Neural cell (in vitro differentiated cells): ENCODE measurements at regions not wholly inside any gene's neighbourhood (a gene's known extent, or its start where the extent isn't known, plus 50 kb on each side); places are given as distances from the start of the nearest gene placed in this dataset.

Experiments
- SMC3 ChIP-seq: fragments of 450-650 bp; conservative IDR thresholded peaks from 2 replicates; pipeline ENCODE4 v1.6.1; 2014; ENCODE audit warnings: antibody characterized with exemption, mild to moderate bottlenecking, moderate library complexity; ENCODE audit not compliant: poor library complexity
- TF ChIP-seq, protein P1 (sequence below): IDR thresholded peaks from 2 replicates; pipeline ENCODE4 v1.6.1; 2012; ENCODE audit warnings: borderline replicate concordance

DNA sequence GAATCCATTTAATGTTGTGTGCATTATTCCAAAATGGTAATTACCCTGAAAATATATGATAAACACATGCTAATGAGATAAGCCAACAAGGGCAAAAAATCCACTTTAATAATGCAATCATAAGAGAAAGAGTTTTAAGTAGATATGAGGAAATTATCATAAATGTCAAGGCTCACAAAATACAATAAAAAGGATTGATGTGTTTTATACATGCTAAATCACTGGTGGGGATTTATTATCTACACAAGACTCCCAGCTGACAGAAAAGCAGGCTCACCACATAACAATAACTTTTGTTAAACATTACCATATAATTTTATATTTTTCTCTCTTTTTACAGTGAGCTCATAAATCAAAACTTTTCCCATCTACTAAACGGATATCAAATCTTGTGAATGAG, 306.2 kb upstream of the GRAMD2B start:
- TF ChIP-seq, protein P1, sequence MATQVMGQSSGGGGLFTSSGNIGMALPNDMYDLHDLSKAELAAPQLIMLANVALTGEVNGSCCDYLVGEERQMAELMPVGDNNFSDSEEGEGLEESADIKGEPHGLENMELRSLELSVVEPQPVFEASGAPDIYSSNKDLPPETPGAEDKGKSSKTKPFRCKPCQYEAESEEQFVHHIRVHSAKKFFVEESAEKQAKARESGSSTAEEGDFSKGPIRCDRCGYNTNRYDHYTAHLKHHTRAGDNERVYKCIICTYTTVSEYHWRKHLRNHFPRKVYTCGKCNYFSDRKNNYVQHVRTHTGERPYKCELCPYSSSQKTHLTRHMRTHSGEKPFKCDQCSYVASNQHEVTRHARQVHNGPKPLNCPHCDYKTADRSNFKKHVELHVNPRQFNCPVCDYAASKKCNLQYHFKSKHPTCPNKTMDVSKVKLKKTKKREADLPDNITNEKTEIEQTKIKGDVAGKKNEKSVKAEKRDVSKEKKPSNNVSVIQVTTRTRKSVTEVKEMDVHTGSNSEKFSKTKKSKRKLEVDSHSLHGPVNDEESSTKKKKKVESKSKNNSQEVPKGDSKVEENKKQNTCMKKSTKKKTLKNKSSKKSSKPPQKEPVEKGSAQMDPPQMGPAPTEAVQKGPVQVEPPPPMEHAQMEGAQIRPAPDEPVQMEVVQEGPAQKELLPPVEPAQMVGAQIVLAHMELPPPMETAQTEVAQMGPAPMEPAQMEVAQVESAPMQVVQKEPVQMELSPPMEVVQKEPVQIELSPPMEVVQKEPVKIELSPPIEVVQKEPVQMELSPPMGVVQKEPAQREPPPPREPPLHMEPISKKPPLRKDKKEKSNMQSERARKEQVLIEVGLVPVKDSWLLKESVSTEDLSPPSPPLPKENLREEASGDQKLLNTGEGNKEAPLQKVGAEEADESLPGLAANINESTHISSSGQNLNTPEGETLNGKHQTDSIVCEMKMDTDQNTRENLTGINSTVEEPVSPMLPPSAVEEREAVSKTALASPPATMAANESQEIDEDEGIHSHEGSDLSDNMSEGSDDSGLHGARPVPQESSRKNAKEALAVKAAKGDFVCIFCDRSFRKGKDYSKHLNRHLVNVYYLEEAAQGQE: no peak
- TF ChIP-seq SMC3: no peak
